Hepatic stellate cell (primary cell): ENCODE measurements at regions not wholly inside any gene's neighbourhood (a gene's known extent, or its start where the extent isn't known, plus 50 kb on each side); places are given as distances from the start of the nearest gene placed in this dataset.

Source experiments
- DNase-seq: peaks from one replicate; pipeline ENCODE4 v3.0.0; 2011; ENCODE audit warnings: low spot score

- DNase-seq, result no peak
Observed at GRCh38 chr4:181682367-181683047, 560.7 kb upstream of the TENM3 start.

- DNase-seq, result no peak
Observed at GRCh38 chr4:181684310-181684709, 558.9 kb upstream of the TENM3 start.

DNA sequence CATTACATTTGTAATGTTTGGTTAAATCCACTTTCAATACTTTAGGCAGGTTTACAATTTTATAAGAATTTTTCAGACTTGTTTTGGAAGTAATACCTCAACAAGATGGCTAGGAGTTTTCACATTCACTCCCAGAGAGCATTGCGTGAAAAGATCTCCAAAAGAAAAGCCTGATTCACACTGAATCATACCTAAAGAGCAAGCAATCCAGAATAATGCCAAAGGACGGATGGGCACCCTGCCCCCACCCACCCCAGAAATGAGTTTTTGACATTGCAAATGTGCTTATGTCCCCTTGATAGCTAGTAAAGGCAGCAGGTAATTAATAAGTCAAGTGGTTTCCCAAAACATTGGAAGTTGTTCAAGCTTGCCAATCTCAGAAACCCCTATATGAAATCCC, 557.7 kb upstream of the TENM3 start:
- DNase-seq, result no peak

GRCh38 chr4:181685911-181686310, 557.3 kb upstream of the TENM3 start:
- DNase-seq, result no peak

DNA sequence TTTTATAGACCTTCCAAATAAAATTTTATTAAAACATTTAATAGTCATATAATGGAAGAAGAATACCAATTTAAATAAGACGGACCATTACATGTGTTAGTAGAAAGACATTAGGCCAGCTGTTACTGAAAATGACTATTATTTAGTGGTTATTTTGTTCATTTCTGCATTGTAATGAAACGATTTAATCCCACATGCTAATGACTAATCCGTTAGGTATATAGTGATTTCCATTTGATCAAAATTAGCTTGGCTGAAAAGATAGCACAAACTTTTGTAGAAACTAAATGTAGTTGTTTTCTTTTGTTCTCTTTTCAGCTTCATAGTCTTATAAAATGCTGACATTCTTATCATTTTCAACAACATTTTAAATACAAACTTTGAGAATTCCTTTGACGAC, 556.1 kb upstream of the TENM3 start:
- DNase-seq, result no peak

GRCh38 chr4:181688432-181688831, 554.8 kb upstream of the TENM3 start:
- no peak for DNase-seq

- no peak for DNase-seq
Observed at GRCh38 chr4:181688872-181689271, 554.3 kb upstream of the TENM3 start.

DNA sequence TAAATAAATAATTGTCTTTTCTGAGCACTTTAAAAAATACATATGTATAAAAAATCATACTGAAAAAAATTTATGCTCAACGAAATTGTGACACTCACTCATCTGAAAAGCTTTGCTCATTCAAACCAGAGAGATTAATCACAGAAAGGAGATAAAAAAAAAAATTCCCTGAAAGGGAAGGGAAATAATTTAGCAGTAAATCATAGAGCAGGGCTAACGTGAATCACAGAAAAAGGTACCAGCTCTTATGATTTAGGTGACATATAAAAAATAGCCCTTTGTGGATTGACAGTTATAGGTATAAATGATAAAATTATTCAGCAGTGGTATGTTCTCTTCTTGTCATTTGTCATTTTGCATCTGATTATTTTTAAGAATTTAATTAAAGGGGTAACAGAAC, 552.7 kb upstream of the TENM3 start:
- DNase-seq, result no peak

DNA sequence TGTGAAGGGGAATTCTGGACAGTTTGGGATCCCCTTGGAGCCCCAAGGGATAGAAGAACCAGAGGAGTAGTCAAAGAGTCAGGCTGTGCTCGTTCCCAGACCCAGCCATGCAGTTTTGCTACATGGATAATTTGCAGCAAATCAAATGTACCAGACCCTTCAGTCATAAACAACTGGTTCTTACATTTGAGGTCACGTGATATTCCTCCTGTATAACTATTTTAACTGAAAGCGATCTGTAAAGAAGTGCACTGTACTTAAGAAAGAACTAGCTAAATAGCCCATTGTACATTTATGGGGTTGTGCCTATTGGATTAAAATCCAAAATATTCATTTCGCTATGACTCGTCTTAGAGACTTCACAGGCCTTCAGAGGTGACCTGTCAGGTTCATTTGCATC, 550.2 kb upstream of the TENM3 start:
- no peak for DNase-seq

DNA sequence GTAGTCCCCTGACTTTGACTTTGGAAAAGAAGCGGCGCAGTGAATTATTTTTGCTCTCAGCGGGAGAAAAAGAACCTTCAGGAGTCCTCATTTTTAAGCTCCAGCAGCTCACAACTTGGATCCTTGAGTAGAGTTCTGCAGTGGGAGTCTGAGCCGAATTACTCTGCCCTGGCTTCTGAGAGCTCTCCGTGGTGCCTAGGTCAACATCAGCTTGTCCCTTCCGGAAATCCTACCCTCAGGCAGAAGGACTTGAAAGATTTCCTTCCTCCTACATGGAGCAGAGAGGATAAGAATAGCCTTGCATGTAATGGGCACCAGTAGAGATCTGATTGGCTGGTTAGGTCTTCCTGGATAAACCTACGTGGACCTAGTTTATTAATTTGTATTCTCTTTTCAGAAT, 549.7 kb upstream of the TENM3 start:
- DNase-seq, result no peak

DNA sequence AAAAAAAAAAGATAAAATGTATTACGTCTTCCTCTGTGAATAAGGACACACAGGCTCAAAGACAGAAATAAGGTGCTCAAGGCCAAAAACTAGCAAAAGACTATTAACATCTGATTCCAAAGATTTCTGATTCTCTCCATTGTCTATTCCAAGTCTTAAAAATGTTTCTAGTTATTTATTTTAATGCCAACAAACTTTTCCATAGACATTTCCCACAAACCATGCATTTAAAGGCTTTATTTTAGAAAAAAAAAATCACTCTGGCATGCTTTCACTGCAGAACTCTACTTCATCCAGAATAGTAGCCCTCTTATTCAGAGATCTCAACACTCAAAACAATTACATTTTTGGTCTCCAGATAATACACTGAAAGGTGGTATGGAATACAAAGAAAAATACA, 545.0 kb upstream of the TENM3 start:
- DNase-seq, result no peak

DNA sequence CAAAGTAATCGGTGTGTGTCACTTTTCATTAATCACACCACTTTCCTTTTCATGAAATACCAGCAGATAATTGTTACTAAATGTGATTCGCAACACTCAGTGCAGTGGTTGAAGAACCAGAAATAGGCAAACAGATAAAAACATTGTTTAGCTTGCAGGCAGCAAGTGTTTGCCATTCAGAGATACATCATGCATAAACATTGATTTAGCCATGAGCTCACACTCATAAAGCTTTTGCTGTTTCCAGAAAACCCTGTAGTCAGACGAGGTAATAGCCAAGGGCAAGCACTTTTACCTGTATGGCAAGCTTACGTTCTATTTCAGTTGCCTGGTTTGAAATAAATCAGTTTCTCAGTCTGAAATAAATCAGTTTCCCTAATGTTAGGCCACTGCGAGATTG, 542.0 kb upstream of the TENM3 start:
- no peak for DNase-seq

- DNase-seq, result no peak
Observed at GRCh38 chr4:181701894-181702293, 541.3 kb upstream of the TENM3 start.

GRCh38 chr4:181702864-181703495, 540.2 kb upstream of the TENM3 start:
- no peak for DNase-seq

GRCh38 chr4:181710143-181710542, 533.1 kb upstream of the TENM3 start:
- no peak for DNase-seq

DNA sequence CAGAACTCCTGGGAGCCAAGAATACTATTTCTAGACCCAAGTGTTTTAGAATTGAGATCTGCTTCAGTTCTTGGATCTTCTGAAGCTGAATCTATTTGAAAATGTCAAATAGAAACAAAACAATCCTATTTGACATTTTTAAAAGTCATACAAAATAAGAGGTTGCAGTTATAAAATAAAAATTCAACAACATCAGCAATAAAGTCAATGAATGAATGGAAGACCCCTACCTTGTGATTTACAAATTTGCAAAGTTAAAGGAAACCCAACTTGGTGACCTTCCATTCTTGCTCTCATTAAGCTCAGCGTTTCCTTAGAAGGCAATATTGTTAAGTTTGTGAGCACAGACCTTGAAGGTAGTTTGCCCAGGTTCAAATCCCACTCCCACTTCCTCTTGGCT, 531.8 kb upstream of the TENM3 start:
- no peak for DNase-seq

DNA sequence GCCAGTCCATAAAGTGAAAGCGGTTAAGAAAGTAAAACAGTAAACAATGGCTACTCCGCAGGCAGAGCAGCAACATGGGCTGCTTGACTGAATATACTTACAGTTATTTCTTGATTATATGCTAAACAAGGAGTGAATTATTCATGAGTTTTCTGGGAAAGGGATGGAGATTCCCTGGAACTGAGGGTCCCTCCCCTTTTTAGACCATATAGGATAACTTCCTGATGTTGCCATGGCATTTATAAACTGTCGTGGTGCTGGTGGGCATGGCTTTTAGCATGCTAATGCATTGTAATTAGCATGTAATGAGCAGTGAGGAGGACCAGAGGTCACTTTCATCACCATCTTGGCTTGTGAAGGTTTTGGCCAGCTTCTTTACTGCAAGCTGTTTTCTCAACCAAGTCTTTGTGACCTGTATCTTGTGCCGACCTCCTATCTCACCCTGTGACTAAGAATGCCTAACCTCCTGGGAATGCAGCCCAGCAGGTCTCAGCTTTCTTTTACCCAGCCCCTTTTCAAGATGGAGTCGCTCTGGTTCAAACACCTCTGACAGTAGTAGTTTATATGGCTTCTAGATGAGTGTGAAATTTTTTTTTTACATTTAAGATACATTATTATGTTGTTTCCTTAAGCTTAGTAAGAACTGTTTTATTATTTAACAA, 514.8 kb upstream of the TENM3 start:
- DNase-seq, result no peak

DNA sequence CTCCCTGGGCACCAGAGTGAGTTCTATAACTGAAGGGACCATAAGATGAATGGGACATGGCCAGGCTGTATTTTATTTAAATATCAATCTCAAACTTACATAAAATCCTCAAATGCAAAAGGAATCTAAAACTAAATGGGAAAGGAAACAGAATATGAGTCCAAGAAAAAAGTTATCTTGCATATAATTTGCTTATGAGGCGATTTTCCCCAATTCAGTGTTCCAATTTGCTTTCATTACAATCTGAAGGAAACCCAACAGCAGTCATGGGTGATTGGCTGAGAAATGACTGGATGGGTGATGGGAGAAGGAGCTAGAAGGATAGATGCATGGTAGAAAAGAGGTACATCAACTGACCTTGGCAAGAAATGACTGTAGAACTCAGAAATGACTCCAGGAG, 511.3 kb upstream of the TENM3 start:
- no peak for DNase-seq

DNA sequence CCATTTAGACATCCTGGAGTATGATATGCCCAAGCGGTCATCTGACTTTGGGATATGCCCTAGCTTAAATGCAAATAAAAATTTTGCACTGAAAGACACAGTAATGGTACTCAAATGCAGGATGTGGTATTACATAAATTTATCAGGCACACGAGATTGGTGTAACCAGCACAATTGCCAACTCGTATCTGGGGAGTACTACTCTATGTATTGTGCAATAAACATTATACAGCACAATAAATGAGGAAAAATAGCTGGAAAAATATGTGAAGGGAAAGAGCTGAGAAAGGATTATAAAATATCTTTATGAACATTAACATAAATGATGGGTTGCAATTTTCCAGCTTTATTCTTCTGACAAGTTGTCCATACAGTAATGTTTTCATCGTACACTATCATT, 505.5 kb upstream of the TENM3 start:
- DNase-seq, result no peak

GRCh38 chr4:181739031-181739430, 504.2 kb upstream of the TENM3 start:
- no peak for DNase-seq

DNA sequence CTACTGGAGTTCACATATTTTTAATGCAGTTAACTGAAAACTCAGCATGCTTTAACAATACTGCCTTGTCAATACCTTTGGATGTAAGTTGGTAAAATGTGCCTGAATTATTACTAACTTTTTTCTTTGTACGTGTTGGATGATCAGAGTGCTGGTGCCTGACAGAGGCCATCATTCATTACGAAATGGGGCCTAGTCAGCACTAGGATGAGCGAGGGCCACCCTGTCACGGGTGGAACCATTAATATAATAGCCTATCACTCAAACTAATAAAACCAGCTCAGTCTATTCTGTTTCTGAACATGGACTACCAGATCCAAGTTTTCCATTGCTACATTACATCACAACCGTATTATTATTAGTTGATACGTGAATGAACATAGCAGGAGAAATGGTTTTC, 501.7 kb upstream of the TENM3 start:
- DNase-seq, result no peak

DNA sequence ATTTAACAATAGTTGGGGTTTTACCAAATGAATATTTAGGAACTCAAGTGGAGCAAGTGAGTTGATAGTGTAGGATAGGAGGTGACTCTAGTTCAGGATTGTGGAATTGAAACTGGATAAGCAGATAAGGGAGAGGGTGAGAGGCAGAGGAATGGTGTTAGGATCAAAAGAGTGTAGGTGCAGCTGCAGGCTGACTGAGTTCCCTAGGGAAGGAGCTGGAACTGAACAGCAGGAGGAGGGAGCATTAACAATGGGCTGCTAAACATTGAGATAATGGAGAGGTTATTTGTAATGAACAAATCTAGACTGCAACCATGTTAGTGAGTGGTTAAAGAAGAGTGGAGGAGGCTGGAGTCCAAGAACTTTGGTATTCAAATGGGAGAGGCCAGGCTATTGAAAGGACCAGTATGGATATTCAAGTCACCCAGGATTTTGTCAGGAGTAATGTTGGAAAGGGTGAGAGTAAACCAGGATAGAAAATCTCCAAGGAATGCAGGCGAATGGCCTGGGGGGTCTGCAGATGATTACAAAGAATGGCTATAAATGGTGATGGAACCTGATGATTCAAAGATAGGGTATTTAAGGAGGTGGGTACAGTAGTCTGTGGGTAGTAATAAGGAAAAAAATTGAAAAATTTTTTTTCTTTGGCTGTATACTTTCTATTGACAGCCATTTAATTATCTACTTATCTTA, 497.1 kb upstream of the TENM3 start:
- no peak for DNase-seq

GRCh38 chr4:181748581-181748980, 494.6 kb upstream of the TENM3 start:
- DNase-seq, result no peak
